Progenitor cell of endocrine pancreas (in vitro differentiated cells): ENCODE measurements at regions not wholly inside any gene's neighbourhood (a gene's known extent, or its start where the extent isn't known, plus 50 kb on each side); places are given as distances from the start of the nearest gene placed in this dataset.

Experiments
- DNase-seq: peaks from one replicate; pipeline ENCODE4 v3.0.0; 2021; ENCODE audit warnings: low spot score; ENCODE audit not compliant: unreplicated experiment
- H3K27ac Mint-ChIP-seq: 2 replicates; pipeline ENCODE4 v1.8.0; 2021; ENCODE audit warnings: mild to moderate bottlenecking, moderate library complexity, mixed read lengths
- H3K27me3 Mint-ChIP-seq: 2 replicates; pipeline ENCODE4 v1.8.0; 2021; ENCODE audit warnings: mixed read lengths
- H3K36me3 Mint-ChIP-seq: 2 replicates; pipeline ENCODE4 v1.8.0; 2022; ENCODE audit warnings: mixed read lengths; ENCODE audit not compliant: insufficient read depth
- H3K4me1 Mint-ChIP-seq: 2 replicates; pipeline ENCODE4 v1.8.0; 2021; ENCODE audit warnings: low read depth, mixed read lengths
- H3K4me3 Mint-ChIP-seq: 2 replicates; pipeline ENCODE4 v1.8.0; 2021; ENCODE audit warnings: low read depth, mild to moderate bottlenecking, moderate library complexity, mixed read lengths
- H3K9me3 Mint-ChIP-seq: 2 replicates; pipeline ENCODE4 v1.8.0; 2021; ENCODE audit warnings: low read depth, mixed read lengths
- CTCF ChIP-seq: fragments of 200-600 bp; sonication (generic); IDR thresholded peaks from one replicate; pipeline ENCODE4 v1.5.0; 2021; ENCODE audit warnings: antibody characterized with exemption, mild to moderate bottlenecking; ENCODE audit not compliant: unreplicated experiment

GRCh38 chr5:38766151-38766550 is 79.7 kb upstream of the OSMR start:
- Mint-ChIP-seq H3K4me3 (no peak overlapping the region), H3K4me1 (no peaks in the 10 kb centered on the region), H3K36me3 (peaks cover 3% of the 10 kb centered on the region), H3K9me3 (peaks cover 13% of the 10 kb centered on the region), H3K27ac (no peak overlapping the region), H3K27me3 (no peaks in the 10 kb centered on the region)
- TF ChIP-seq CTCF, result no peak
- DNase-seq, result no peak

GRCh38 chr5:38768412-38769211 is 77.2 kb upstream of the OSMR start:
- no peaks in the 10 kb centered on the region for H3K4me1 Mint-ChIP-seq
- H3K27me3 Mint-ChIP-seq, result no peaks in the 10 kb centered on the region
- H3K36me3 Mint-ChIP-seq, result peaks cover 3% of the 10 kb centered on the region
- H3K4me3 Mint-ChIP-seq, result no peak overlapping the region
- H3K27ac Mint-ChIP-seq, result no peak overlapping the region
- no peak for TF ChIP-seq CTCF
- H3K9me3 Mint-ChIP-seq, result peaks cover 13% of the 10 kb centered on the region
- no peak for DNase-seq

GRCh38 chr5:38772471-38772870 is 73.3 kb upstream of the OSMR start:
- Mint-ChIP-seq H3K9me3 (no peaks in the 10 kb centered on the region), H3K27ac (no peak overlapping the region), H3K36me3 (no peaks in the 10 kb centered on the region), H3K27me3 (peaks cover 2% of the 10 kb centered on the region), H3K4me3 (no peak overlapping the region), H3K4me1 (no peaks in the 10 kb centered on the region)
- TF ChIP-seq CTCF, result no peak
- DNase-seq, result no peak

- no peak for TF ChIP-seq CTCF
- DNase-seq, result no peak
These were observed 70.5 kb upstream of the OSMR start for GRCh38 chr5:38775218-38775840.

GRCh38 chr5:38776149-38776896 is 69.5 kb upstream of the OSMR start:
- Mint-ChIP-seq H3K4me3 (no peak overlapping the region), H3K27ac (no peak overlapping the region), H3K9me3 (peaks cover 3% of the 10 kb centered on the region), H3K4me1 (no peaks in the 10 kb centered on the region), H3K27me3 (peaks cover 2% of the 10 kb centered on the region), H3K36me3 (no peaks in the 10 kb centered on the region)
- no peak for TF ChIP-seq CTCF
- no peak for DNase-seq

More at GRCh38 chr5:38775218-38775840, 70.5 kb upstream of the OSMR start:
- Mint-ChIP-seq H3K9me3 (no peaks in the 10 kb centered on the region), H3K4me1 (no peaks in the 10 kb centered on the region), H3K4me3 (no peak overlapping the region), H3K27me3 (peaks cover 2% of the 10 kb centered on the region), H3K36me3 (no peaks in the 10 kb centered on the region), H3K27ac (no peak overlapping the region)
